Ramos (cell line): ENCODE measurements at regions not wholly inside any gene's neighbourhood (a gene's known extent, or its start where the extent isn't known, plus 50 kb on each side); places are given as distances from the start of the nearest gene placed in this dataset.
"Not testable (repeated sequence)": the region's sequence is repeated elsewhere in the genome, so short reads cannot be mapped to it uniquely, and the experiment has no call there.

Source experiments
- in situ Hi-C: fragments of 300-500 bp; cut with MboI; formaldehyde crosslinking; loops from one replicate; pipeline ENCODE4 v1.14.3; 2022; ENCODE audit warnings: low sequenced_read_pairs; ENCODE audit not compliant: unreplicated experiment

GRCh38 chr6:150761771-150762170, 103.7 kb upstream of the MTHFD1L start:
- in situ Hi-C loops = no loop called here

DNA sequence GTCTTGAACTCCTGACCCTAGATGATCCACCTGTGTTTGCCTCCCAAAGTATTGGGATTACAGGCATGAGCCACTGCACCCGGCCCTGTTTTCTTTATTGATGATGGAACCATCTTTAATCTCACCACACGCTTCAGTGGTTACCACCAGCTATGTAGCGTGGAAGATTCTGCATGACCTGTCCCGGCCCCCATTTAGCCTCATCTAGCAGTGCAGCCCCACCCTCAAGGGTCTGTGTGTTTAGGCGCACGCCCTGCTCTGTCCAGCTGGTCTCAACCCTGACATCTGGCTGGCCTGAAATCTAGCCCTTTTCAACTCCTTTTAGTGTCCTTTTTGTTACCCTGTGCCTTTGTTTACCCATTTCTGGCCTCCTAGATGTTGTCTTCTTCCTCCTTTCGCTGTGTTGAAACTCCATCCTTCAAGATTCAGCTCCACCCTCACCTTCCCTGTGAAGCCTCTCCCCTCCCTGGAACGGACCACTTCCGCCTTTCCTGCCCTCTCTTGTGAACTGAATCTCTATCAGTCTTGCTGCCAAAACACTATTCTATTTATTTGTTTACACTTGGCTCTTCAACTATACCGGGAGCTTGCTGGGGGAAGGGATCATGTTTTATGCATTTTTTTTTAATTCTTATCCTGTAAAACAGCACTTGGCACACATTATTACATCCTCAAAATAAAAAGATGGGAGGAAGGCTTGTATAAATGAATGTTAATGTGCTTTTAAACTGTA, 101.0 kb upstream of the MTHFD1L start:
- in situ Hi-C loops = no loop called here

DNA sequence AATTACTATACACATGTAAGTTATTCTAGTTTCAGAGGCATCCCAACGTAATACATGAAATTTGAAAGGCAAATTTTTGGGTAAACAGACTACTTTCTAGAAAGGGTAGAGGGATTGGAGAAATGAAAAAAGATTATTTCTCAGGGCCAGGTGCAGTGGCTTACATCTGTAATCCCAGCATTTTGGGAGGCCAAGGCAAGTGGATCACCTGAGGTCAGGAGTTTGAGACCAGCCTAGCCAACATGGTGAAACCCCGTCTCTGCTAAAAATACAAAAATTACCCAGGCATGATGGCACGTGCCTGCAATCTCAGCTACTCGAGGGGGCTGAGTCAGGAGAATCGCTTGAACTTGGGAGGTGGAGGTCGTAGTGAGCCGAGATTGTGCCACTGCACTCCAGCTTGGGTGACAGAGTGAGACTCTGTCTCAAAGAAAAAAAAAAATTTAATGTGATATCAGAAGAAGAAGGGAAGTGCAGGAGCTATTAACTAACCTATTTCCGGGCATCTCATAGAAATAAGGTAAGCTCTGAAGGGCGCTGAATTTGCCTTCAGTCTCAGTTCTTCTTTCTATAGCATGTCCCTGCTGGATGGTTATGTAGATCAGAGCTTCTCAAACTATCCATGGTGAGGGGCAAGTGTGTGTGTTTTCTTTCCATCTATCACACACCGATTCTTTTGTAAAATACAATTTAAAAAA, 100.3 kb upstream of the MTHFD1L start:
- in situ Hi-C loops = no loop called here

- in situ Hi-C loops = no loop called here
Measured at GRCh38 chr6:150766201-150766997, 99.1 kb upstream of the MTHFD1L start.

DNA sequence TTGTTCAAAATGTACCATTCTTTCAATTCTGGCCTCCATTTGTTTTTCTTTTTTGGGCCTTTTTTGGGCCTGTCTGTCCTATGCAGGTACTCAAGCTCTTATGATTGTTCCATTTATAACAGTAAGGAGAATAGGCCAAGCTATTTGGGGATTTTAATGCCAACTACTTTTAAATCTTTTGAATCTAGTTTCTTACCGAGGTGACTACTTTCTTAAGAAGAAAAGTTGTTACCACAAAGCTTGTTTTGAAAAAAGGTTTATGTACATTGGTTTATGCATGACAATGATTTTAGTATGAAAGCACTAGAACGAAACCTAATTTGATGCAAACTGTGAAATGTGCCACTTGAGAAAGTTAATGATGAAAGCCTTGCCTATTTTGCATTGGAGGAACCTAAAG, 98.3 kb upstream of the MTHFD1L start:
- in situ Hi-C loops = no loop called here

- in situ Hi-C loops = no loop called here
Measured at GRCh38 chr6:150767571-150768018, 97.9 kb upstream of the MTHFD1L start.

- in situ Hi-C loops = no loop called here
Measured at GRCh38 chr6:150770637-150771036, 94.9 kb upstream of the MTHFD1L start.

DNA sequence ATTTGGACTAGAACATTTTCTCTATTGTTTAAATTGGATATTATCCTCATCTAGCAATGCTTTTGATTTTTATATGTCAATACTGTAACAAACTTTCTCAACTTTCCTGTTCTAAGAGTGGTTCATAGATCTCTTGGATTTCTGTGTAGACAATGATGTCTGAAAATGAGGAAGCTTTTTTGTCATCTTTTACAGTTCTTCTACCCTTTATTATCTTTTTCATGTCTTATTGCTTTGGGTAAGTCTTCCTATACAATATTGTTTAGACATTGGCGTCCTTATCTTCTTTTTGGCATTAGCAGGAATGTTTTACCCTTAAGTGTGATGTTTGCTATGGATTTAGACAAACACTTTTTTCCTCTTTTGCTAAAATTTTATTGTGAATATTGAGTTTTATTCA, 91.5 kb upstream of the MTHFD1L start:
- in situ Hi-C loops = no loop called here

GRCh38 chr6:150775415-150776203, 89.9 kb upstream of the MTHFD1L start:
- in situ Hi-C loops = no loop called here

- in situ Hi-C loops = no loop called here
Measured at GRCh38 chr6:150777736-150778135, 87.8 kb upstream of the MTHFD1L start.

DNA sequence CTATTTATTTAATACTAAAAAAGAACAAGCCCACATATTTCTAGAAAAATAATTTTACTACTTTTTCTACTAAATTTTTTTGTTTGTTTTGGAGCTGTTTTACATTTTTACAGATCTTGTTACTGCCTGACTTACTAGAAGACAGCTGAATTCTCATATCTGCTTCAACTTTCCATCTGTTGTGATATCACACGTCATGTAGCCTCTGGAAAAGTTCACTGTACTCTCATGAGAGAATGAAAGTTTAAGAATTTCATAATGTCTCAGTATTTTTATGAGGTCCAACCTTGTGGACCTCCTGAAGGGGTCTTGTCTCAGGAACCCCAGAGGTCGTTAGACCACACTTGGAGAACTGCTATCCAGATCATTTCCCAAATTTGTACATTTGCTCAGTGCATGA, 81.7 kb upstream of the MTHFD1L start:
- in situ Hi-C loops = no loop called here

DNA sequence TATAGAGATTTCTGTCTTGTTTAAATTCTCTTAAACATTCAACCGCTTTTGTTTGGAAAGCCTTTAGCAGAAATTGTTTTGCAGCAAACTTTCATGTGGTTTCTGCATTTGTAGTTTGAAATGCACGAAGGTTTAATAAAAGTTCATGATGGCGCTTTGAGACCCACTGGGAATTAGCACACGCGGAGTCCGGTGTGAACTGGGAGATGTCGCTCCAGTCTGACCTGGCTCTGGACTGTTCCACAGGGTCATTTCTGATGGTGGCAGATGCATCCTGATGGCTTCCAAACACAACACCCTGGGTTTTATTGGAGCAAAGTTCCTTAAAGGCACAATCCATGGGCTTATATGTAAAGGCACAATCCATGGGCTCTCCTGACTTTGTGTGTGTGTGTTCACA, 78.1 kb upstream of the MTHFD1L start:
- in situ Hi-C loops = no loop called here

- in situ Hi-C loops = no loop called here
Measured at GRCh38 chr6:150788089-150788488, 77.4 kb upstream of the MTHFD1L start.

- in situ Hi-C loops = not testable (repeated sequence)
Measured at GRCh38 chr6:150789906-150790305, 75.6 kb upstream of the MTHFD1L start.

- in situ Hi-C loops = no loop called here
Measured at GRCh38 chr6:150791717-150792116, 73.8 kb upstream of the MTHFD1L start.

DNA sequence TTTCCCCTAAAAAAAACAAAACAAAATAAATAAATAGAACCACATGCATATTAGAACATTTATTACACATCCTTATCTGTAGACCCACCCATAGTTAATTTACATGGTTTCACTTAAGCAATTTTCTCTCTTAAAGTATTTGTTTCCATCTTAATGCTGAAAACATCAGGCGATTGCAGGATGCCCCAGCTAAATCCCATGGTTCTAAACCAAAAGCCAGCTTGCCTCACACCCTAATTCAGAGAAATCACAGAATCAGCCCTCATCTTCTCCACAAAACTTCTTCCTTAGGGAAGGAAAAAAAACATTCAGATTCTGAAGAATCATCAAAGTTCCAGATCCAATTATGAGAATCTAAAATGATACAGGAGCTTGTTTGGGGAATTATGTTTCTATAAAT, 67.6 kb upstream of the MTHFD1L start:
- in situ Hi-C loops = no loop called here

DNA sequence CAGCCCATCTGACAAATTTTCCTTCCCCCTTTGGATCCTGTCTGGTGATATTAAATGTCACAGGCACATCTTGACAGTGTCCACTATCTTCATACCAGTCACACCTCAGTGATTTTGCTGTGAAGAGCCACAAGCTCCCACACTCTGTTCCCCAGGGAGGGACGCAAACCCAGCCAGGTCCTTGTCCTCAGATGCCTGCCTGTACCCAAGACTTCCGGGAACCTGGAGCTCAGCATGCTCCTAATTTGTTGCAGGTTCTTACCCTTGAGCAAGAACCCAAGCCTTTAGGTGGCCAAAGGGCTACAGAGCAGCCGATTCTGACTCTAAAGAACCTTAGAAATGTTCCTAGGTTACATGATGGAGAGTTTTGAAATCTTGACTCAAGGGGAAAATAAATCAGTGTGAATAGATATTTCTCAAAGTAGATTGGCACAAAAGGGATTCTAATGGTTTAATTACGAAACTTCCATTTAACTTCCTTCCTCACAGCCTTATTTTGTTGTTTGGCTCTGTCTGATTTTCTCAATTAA, 66.2 kb upstream of the MTHFD1L start:
- in situ Hi-C loops = no loop called here

- in situ Hi-C loops = no loop called here
Measured at GRCh38 chr6:150800674-150801314, 64.7 kb upstream of the MTHFD1L start.

GRCh38 chr6:150806790-150807189, 58.7 kb upstream of the MTHFD1L start:
- in situ Hi-C loops = no loop called here
